ENCODE measurements at regions not wholly inside any gene's neighbourhood (a gene's known extent, or its start where the extent isn't known, plus 50 kb on each side); places are given as distances from the start of the nearest gene placed in this dataset.
"Not testable (repeated sequence)": the region's sequence is repeated elsewhere in the genome, so short reads cannot be mapped to it uniquely, and the experiment has no call there.

- ATAC-seq (no peak), FAIRE-seq (no peak), DNase-seq (peak in 1 of 6 donors; percentile 71)
- Histone ChIP-seq H3K4me1 (no peaks in the 10 kb centered on the region), H3K9me3 (peaks cover 0 to 7% (median 0%) of the 10 kb centered on the region in 4 donors), H3K36me3 (no peaks in the 10 kb centered on the region), H3K27me3 (no peaks in the 10 kb centered on the region), H3K4me3 (no peak overlapping the region), H3K27ac (no peak overlapping the region)
- TF ChIP-seq, protein P1, sequence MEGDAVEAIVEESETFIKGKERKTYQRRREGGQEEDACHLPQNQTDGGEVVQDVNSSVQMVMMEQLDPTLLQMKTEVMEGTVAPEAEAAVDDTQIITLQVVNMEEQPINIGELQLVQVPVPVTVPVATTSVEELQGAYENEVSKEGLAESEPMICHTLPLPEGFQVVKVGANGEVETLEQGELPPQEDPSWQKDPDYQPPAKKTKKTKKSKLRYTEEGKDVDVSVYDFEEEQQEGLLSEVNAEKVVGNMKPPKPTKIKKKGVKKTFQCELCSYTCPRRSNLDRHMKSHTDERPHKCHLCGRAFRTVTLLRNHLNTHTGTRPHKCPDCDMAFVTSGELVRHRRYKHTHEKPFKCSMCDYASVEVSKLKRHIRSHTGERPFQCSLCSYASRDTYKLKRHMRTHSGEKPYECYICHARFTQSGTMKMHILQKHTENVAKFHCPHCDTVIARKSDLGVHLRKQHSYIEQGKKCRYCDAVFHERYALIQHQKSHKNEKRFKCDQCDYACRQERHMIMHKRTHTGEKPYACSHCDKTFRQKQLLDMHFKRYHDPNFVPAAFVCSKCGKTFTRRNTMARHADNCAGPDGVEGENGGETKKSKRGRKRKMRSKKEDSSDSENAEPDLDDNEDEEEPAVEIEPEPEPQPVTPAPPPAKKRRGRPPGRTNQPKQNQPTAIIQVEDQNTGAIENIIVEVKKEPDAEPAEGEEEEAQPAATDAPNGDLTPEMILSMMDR (IDR thresholded peaks at IDR 0.05): no peak
- intact Hi-C loops (cut with DNase I): no loop called here
- 83% methylated on average over 35 of the region's 35 CpGs for WGBS, 2 donors
Measured at GRCh38 chr22:11629661-11630385, 3898.2 kb upstream of the OR11H1 start.

GRCh38 chr22:11630386-11631084 is 3897.5 kb upstream of the OR11H1 start:
- H3K4me1 ChIP-seq; FAIRE-seq; intact Hi-C loops (cut with DNase I); H3K27ac ChIP-seq; ATAC-seq; H3K9me3 ChIP-seq; DNase-seq; H3K27me3 ChIP-seq; H3K36me3 ChIP-seq; H3K4me3 ChIP-seq: not testable (repeated sequence)
- 82 to 88% methylated on average over 34 of the region's 34 CpGs for WGBS, 2 donors
